ENCODE measurements at regions not wholly inside any gene's neighbourhood (a gene's known extent, or its start where the extent isn't known, plus 50 kb on each side); places are given as distances from the start of the nearest gene placed in this dataset.
"Not testable (repeated sequence)": the region's sequence is repeated elsewhere in the genome, so short reads cannot be mapped to it uniquely, and the experiment has no call there.

GRCh38 chrX:555725-556666, 74.6 kb upstream of the SHOX start:
- DNase-seq, result no peak

- not testable (repeated sequence) for DNase-seq
These were observed 73.0 kb upstream of the SHOX start for GRCh38 chrX:557601-558000.

GRCh38 chrX:559282-559681, 71.3 kb upstream of the SHOX start:
- DNase-seq, result not testable (repeated sequence)

- DNase-seq, result no peak
These were observed 62.7 kb upstream of the SHOX start for GRCh38 chrX:567891-568290.

- DNase-seq, result no peak
These were observed 62.3 kb upstream of the SHOX start for GRCh38 chrX:568311-568710.

- DNase-seq, result peak; percentile 51
These were observed 58.0 kb upstream of the SHOX start for GRCh38 chrX:572538-573124.

- DNase-seq, result peak; percentile 29
These were observed 56.3 kb upstream of the SHOX start for GRCh38 chrX:574251-574650.

GRCh38 chrX:574830-575229, 55.8 kb upstream of the SHOX start:
- no peak for DNase-seq

GRCh38 chrX:576904-577560, 53.6 kb upstream of the SHOX start:
- no peak for DNase-seq

- no peak for DNase-seq
These were observed 52.1 kb upstream of the SHOX start for GRCh38 chrX:578531-578930.

GRCh38 chrX:580030-580429, 50.6 kb upstream of the SHOX start:
- no peak for DNase-seq

Data from NCI-H82 (cell line).